HG02678 (cell line): ENCODE measurements at regions not wholly inside any gene's neighbourhood (a gene's known extent, or its start where the extent isn't known, plus 50 kb on each side); places are given as distances from the start of the nearest gene placed in this dataset.

Source experiments
- ATAC-seq: cut with Tn5 transposase; IDR thresholded peaks from one replicate; pipeline ENCODE4 v1.9.1; 2021; ENCODE audit warnings: mild to moderate bottlenecking, moderate library complexity; ENCODE audit not compliant: unreplicated experiment

DNA sequence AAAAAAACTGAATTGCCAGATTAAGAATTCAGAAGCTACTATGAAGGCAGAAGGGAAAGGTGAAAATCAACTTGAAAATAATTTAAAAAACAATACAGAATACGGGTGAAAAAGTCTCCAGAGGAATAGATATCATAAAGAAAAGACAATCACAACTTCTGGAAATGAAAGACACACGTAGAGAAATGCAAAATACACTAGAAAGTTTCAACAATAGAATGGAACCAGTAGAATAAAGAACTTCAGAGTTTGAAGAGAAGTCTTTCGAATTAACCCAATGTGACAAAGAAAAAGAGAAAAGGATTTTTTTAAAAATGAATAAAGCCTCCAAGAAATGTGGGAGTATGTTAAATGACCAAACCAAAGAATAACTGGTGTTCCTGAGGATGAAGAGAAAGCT is 263.8 kb upstream of the FAT3 start:
- ATAC-seq: no peak

DNA sequence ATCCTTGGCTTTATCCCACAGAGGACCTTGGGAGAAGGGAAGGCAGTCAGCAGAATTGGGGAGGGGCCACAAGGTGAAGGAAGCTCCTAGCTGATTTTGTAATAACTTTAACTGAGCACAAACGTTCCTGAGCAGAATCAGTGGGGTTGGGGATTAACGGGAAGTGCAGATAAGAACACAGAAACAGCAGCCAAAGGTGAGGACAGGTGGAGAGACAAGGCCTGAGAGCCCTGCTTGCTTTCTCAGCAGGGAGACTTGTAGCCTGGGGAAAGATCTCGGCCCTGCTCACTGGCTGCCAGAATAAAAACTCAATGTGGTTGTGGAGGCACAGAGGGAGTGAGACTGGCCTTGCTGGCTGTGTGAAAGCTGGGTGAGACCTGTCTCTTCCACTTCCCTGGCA is 265.2 kb upstream of the FAT3 start:
- no peak for ATAC-seq

DNA sequence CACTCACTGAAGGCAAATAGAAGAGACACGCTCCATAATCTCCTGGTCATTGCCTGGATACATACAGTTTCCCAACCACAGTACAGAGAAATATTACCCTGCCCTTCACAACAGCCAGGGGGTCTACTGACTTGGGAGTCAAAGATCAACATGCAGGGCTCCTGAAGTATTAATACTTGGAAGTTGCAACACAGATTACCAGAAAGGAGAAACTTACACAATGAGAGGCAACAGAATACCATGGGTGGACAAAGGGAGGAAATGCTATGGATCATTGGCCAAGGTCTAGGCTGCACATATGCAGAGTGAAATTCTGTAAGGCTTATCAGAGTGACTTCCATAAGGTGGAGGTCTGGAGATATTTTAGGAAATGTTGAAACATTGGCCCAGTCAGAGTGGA is 267.9 kb upstream of the FAT3 start:
- no peak for ATAC-seq

DNA sequence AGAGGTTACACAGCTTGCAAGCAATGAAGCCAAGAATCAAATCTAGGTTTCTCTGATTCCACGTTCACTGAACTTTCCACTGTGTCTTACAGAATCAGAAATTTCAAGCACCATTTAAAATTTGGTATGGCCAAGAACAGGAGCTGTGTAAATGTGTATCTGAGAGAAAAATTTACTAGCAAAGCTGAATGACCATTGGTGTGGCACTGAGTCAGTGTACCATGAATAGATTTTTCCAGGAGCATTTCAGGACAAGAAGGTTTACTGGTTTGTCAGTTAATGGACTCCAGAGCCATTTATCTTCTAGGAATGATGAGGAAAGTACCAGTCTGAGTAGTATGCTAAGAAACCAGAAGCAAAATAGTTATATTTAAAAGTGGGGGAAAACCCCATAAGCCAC is 269.4 kb upstream of the FAT3 start:
- no peak for ATAC-seq

DNA sequence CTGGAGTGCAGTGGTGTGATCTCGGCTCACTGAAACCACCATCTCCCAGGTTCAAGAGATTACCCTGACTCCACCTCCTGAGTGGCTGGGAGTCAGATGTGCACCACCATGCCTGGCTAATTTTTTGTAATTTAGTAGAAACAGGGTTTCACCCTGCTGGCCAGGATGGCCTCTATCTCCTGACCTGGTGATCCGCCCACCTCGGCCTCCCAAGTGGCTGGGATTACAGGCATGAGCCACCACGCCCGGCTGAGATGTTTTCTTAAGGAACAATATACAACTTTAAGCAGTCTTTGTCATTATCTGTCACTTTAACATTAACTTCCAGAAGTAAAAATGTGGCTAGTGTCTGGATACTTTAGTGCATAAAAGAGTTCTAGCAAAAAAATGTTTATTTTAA is 272.6 kb upstream of the FAT3 start:
- ATAC-seq: no peak

DNA sequence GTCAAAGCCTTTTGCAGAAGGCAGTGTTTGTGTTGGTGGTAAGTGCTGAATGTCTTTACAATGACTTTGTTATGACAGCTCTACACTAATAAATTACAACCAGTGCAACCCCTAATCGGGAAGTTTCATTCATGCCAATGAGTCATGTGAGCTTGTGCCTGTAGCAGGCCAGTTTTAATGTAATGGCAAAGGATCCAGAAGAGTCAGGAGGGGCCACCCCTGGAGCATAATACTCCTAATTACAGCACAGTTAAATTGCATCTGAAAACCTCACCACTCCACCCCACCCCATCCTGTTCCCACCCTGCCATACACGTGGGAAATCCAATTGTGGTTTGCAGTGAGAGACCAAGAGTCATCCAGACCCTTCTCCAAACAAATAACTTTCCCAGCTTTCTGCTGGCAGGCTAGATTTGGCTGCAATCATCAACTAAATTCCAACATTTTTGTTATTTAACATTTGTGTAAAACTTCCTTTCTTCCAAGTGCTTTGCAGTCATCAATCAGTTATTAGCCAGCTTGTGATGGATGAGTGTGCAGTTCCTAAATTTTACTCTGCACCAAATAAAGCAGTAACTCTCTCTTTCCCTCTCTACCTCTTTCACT is 277.3 kb upstream of the FAT3 start:
- no peak for ATAC-seq

DNA sequence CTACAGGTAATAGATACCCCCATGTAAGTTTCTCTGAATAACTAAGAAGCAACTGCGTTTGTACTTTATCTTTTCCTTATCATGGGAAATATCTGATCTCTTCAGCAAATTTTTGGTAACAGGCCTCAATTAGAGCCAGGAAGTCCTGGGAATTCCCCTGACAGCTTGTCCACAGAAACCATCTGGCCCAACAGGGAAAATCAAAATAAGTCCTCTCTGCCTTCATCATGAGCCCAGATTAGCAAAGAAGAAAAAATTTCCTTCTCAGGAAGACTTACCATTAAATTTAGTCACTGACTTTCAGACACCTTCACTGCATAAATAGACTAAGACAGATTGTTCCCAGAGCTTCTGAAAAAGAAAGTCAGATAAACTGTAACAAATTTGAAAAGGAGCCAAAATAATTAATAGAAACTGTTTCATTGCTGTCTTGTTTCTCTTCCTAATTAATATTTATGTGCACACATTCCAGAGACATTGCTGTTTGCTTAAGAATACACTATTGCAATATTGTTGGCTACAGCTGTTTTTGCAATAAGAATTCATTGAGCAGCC is 278.1 kb upstream of the FAT3 start:
- no peak for ATAC-seq

DNA sequence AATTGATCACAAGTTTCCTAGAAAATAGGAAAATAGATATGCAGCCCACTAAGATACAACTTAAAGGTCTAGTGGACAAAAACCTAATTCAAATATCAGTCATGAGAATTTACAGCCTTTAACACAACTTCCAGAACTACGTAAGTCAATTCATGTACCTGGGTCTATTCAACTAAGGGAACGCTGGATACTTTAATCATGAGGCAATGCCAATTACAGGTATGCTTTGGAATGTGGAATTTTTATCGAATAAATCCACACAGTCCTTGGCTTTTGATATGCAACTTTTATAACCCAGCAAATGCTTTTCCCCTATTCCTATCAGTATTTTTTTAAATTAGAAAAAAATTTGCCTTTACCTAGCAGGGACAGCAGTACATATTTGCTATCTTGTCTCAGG is 289.5 kb upstream of the FAT3 start:
- ATAC-seq: no peak

DNA sequence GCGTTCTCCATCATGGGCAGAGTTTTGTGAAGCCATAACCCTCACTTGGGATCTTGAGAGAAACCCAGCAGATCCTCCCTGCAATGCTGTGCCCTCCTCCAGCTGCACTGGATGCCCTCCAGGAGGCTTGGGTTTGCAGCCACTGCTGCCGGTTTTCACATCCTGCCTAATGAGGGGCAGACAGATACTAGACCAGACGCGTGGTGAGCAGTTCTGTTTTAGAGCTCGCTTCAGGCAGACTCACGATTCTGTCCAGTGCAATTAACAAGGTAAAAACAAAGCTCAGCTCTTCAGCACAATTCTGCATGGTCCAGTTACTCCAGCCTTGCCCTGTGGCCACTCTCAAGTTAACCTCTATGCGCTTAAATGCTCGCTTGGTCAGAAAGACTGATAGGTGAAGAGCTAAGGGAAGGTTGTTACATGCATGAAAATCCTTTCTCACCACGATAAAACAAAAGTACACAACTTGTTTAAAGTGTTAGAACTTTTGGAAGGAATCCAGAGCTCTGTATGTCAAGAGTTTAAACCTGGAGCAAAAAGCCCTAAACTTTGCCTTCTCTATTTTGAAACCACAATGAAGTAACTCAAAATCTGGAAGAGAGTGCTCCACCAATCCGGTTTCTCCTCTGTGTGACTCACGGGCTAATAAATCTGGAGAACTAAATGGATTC is 292.3 kb upstream of the FAT3 start:
- ATAC-seq: no peak

DNA sequence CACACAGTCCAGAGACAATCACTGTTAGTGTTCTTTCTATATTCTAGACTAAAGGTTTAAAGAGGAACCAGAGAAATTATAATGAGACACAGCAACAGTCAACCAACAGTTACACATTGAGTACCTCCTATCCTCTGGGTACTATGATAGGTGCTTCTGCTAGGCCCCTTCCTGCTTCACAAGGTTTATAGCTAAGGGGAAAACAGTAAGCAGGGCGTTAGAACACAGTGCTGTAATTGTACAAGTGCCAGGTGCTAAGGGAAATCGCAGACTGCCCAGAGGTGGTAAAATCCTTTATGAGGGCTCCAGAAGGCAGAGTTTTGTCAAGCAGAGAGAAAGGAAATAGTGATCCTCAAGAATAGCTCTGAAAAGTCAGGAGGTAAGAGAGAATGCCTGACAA is 297.2 kb upstream of the FAT3 start:
- no peak for ATAC-seq

DNA sequence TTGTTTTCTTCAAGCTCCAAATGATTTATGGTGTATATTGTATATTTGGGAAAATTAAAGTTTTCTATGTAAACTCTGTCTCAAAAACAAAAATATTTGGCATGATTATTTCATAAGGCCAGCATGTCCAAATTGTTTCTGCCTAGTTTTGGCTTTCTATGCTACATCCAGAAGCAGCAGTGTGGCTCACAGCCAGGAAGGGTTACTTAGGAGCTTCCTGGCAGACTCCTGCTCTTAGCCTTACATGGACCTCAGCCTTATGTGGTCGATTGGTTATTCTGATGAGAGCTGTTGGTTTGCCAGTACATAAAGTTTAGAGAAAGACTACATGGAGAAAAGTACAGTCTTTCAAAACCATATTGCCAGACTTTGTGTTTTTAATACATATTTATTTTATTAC is 297.7 kb upstream of the FAT3 start:
- no peak for ATAC-seq

DNA sequence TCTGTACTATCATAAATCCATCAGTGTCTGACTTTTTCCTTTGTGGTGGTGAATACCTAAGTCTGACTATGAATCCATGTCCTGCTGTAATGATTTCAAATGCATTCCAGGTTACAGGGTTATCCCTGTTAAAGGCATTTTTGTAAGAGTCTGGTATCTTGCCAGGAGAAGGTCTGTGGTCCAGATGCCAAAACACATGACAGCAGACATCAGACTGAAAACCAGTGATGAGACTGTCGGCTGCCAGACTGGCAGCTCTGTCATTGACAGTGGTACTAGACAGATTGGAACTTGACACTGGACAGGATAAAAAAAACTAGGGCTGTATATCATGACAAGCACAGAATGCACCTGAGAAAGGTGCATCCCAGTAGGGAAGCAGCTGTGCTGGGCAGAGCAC is 301.8 kb upstream of the FAT3 start:
- no peak for ATAC-seq

DNA sequence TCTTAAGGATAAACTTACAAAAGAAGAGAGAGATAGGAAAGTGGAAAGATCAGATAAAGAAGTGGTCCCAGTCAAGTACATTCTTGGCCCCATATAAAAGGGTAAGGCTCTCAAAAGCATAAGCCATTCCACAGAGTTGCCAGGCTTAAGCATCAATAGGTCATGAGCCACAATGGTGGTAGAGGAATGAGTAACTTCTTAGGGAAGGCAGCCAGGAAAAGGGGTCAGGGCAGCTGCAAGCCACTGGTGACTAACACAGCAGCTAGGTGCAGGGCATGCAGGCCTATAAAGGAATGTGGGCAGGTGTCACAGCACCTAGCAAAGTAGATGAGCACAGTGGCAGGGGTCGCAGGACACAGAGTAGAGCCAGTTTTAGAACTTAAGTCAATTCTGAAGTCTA is 302.6 kb upstream of the FAT3 start:
- ATAC-seq: no peak

DNA sequence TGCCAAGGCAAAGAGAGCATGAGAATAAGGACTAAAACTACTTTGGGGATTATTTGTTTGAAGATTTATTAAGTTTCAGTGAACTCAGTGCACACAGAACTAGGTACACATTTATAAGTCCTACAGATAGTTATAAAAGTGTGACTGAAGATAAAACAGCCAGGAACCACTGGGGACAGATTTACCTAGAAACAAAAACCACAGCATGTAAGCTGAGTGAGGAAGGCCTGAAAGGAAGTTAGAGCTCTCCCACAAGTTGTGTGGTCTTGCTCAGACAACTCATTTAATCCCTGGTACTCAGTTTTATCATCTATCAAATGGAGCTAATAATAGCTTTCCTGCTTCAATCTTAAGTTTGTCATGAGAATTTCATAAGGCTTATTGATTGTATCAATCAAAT is 311.2 kb upstream of the FAT3 start:
- ATAC-seq: no peak

DNA sequence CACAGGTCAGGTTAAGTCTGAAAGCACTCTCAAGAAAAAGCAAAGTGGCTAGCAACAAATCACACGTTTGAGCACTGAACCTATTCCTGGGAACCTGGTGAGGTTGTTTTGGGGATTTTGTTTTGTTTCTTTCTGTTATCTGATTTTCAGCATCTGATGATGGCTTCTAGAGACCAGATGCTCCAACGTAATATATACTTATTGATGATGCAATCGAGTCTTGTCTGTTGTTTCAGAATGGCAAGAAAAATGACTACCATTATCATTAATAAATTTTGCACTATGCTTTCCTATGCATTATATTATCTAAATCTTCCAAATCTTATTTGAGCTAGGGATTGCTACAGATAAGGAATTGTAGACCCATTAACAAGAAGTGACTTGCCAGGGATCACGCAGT is 312.3 kb upstream of the FAT3 start:
- ATAC-seq: no peak

DNA sequence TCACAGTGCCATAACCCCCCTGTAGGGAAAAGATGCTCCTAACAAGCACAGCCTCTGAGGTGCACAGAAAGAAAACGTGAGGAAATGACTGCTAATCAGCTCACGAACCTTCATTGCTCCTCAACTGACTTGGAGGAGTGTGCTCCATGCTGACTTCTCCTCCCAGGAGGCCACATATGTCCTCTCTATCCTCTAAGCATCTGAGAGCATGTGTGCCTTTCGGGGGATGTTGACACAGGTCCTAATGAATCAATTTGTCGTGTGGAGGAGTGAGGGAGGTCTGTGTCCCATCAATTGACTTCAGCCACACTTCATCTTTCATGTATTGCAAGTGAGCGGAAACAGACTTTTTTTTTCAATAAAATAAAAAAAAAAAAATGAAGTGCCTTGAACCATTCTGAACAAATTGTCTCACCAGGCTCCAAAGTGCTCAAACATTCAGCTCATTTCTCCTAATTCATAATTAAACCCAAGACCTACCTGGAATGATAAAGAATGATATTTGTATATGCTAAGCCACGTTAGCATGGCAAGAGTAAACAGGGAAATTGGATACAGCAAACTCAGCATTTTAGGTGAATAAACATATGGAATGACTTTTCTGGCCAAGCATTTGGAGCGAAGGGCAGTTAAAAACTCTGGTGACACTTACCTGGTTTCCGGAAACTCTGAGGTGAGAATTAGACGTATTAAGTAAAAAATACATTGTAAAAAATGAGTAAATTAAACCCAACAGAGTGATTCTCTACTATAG is 317.6 kb upstream of the FAT3 start:
- no peak for ATAC-seq

DNA sequence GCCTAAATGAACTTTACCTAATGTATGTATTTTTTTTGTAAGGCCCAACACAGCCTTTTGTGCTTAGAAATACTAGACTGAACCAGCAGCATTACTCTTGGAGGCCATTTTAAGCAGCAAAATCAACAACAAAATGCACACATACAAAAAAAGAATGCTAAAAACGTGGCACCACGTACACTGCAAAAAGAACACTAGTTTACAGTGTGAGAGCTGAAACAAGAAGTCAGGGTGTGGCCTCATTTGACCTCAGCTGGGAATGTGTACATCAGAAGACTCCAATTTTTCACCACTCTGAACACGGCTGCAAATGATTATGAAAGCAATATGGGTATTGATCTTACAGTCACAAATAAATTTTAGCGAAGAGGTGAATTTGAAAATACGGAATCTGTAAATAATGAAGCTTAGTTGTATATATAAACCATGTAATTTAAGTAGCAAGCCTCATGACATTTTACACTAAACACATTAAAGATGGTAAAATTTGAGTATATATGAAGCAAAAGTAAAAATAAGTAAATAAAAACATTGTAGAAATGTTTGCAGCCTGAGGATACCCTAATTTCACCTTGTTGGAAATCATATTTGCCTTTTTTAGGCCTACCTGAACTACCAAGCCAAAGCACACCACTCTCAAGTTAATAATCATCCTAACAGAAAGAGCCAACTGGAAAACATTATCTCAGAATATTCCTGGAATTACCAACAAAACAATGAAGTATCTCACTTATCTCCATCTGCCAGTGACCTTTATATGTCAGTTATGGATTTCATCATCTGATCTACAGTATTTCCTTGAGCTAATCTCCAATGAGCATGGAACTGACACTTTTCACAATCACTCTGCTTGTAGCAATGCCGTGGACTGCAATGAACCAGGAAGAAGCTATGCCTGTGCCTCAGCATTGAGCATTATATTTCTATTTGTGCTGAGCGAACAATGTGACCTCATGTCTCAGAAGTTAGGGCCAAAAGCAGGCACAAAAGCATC is 319.5 kb upstream of the FAT3 start:
- no peak for ATAC-seq

DNA sequence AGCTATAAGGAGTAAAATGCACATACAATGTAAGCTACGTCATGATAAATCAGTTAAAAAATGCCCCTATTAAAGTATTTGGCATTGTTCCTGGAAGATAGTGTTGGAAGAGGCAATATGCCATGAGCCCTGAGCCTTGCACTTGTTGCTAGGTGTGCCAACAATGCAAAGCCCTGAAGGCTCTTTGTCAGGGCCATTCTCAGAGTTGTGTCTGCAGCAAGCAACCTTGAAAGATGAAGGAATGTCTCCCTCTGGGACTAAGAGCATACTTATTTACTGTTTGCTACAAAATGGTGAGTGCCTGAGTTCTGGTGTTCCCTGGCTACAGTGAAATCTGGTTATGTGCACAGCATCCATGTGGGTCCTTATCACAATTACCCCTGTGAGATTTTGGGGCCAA is 322.3 kb upstream of the FAT3 start:
- ATAC-seq: no peak

DNA sequence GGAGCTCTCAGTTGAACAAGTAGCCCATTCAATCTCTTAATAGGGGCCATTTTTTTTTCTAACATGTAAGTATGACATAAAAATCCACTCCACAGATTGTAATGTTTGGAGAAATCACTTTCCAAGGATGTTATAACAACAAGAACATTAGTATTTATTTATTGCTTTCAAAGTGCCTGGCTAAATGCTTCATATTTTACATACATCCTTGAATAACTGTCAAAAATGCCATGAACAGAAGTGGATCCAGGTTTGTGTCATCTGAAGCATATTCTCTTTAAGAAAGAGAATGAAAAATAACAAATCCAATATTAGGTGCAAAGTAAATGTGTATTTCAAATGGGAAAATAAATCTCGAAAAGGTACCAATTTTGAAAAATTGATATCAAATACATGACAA is 344.0 kb upstream of the FAT3 start:
- ATAC-seq: no peak

DNA sequence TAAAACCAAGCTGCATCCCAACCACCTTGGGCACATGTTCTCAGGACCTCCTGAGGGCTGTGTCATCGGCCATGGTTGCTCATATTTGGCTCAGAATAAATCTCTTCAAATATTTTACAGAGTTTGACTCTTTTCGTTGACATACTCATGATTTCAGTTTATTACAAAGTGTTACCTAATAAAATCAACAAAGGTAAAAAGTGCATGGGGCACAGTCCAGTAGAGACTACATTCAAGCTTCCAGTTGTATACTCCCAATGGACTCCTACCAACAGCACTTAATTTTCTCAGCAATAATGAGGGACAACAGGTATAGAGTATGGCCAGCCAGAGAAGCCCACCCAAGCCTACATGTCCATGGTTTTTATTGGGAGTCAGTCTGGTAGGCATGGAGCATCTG is 347.9 kb upstream of the FAT3 start:
- ATAC-seq: no peak

DNA sequence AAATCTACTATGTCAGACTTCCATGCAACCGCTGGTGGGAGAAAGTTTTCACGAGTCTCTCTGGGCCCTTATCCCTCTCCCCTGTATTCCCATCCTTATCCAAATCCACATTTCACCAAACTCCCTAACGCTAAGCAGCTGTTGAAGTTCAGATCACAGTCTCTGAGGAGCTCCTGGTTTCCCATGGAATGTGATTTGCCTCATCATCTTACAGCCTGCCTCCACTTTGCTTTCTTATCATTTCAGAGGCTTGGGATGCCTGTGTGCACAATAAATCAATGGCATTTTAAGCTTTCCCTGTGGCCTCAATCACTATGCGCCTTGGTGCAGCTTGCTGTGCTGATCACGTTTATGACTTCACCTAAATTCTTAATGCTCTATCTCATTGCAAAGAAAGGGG is 352.4 kb upstream of the FAT3 start:
- ATAC-seq: no peak
